ENCODE measurements at regions not wholly inside any gene's neighbourhood (a gene's known extent, or its start where the extent isn't known, plus 50 kb on each side); places are given as distances from the start of the nearest gene placed in this dataset.

GRCh38 chr10:104505521-104506042 lies 135.5 kb upstream of the SORCS3 start:
- WGBS = 62% methylated on average over 3 of the region's 3 CpGs
- intact Hi-C loops (cut with DNase I) = no loop called here
- no peak for DNase-seq (ENCODE audit: extremely low spot score)
- H3K4me3 ChIP-seq = no peak overlapping the region
- H3K9me3 ChIP-seq = no peaks in the 10 kb centered on the region
- H3K27ac ChIP-seq (replicated peaks in 1 of 4) = no peak overlapping the region
- no peak for TF ChIP-seq CTCF (IDR thresholded peaks at IDR 0.05)
- no peak for TF ChIP-seq POLR2AphosphoS5 (IDR thresholded peaks at IDR 0.05)
- TF ChIP-seq POLR2A (IDR thresholded peaks at IDR 0.05; ENCODE audit: low read depth) = no peak
- no peak for TF ChIP-seq EP300 (IDR thresholded peaks at IDR 0.05)
- H3K27me3 ChIP-seq = peaks cover 0 to 10% (median 0%) of the 10 kb centered on the region in 4 donors
- no peaks in the 10 kb centered on the region for H3K4me1 ChIP-seq
- no peaks in the 10 kb centered on the region for H3K36me3 ChIP-seq

GRCh38 chr10:104509981-104510380 lies 131.1 kb upstream of the SORCS3 start:
- Histone ChIP-seq H3K4me1 (no peaks in the 10 kb centered on the region), H3K4me3 (no peak overlapping the region), H3K9me3 (no peaks in the 10 kb centered on the region), H3K27ac (replicated peaks in 1 of 4) (no peak overlapping the region), H3K27me3 (peaks cover 0 to 10% (median 0%) of the 10 kb centered on the region in 4 donors), H3K36me3 (no peaks in the 10 kb centered on the region)
- TF ChIP-seq POLR2A (IDR thresholded peaks at IDR 0.05; ENCODE audit: low read depth) (no peak), POLR2AphosphoS5 (IDR thresholded peaks at IDR 0.05) (no peak), CTCF (IDR thresholded peaks at IDR 0.05) (no peak), EP300 (IDR thresholded peaks at IDR 0.05) (no peak)
- intact Hi-C loops (cut with DNase I) = no loop called here
- 69% methylated on average over 3 of the region's 3 CpGs for WGBS
- DNase-seq (ENCODE audit: extremely low spot score) = no peak

- no peak overlapping the region for H3K27ac ChIP-seq (replicated peaks in 1 of 4)
- H3K9me3 ChIP-seq = no peaks in the 10 kb centered on the region
- H3K27me3 ChIP-seq = peaks cover 0 to 15% (median 0%) of the 10 kb centered on the region in 4 donors
- H3K36me3 ChIP-seq = no peaks in the 10 kb centered on the region
- no peak overlapping the region for H3K4me3 ChIP-seq
- TF ChIP-seq POLR2AphosphoS5 (IDR thresholded peaks at IDR 0.05) (no peak), EP300 (IDR thresholded peaks at IDR 0.05) (no peak), POLR2A (IDR thresholded peaks at IDR 0.05; ENCODE audit: low read depth) (no peak), CTCF (IDR thresholded peaks at IDR 0.05) (no peak)
- intact Hi-C loops (cut with DNase I) = no loop called here
- WGBS = 77% methylated on average over 2 of the region's 2 CpGs
- no peaks in the 10 kb centered on the region for H3K4me1 ChIP-seq
- DNase-seq (ENCODE audit: extremely low spot score) = no peak
These were observed 130.4 kb upstream of the SORCS3 start for GRCh38 chr10:104510644-104511043.

- Histone ChIP-seq H3K9me3 (no peaks in the 10 kb centered on the region), H3K27me3 (peaks cover 0 to 14% (median 0%) of the 10 kb centered on the region in 4 donors), H3K36me3 (no peaks in the 10 kb centered on the region), H3K4me3 (no peak overlapping the region), H3K27ac (replicated peaks in 1 of 4) (no peak overlapping the region), H3K4me1 (no peaks in the 10 kb centered on the region)
- TF ChIP-seq POLR2A (IDR thresholded peaks at IDR 0.05; ENCODE audit: low read depth) (no peak), CTCF (IDR thresholded peaks at IDR 0.05) (no peak), POLR2AphosphoS5 (IDR thresholded peaks at IDR 0.05) (no peak)
- WGBS = 53% methylated on average over 8 of the region's 8 CpGs
- no peak for DNase-seq (ENCODE audit: extremely low spot score)
- intact Hi-C loops (cut with DNase I) = no loop called here
These were observed 128.3 kb upstream of the SORCS3 start for GRCh38 chr10:104512800-104513199.

- Histone ChIP-seq H3K4me3 (no peak overlapping the region), H3K9me3 (no peaks in the 10 kb centered on the region), H3K27me3 (peaks cover 0 to 11% (median 0%) of the 10 kb centered on the region in 4 donors), H3K36me3 (no peaks in the 10 kb centered on the region), H3K27ac (replicated peaks in 1 of 4) (no peak overlapping the region), H3K4me1 (no peaks in the 10 kb centered on the region)
- intact Hi-C loops (cut with DNase I) = no loop called here
- TF ChIP-seq POLR2AphosphoS5 (IDR thresholded peaks at IDR 0.05) (no peak), CTCF (IDR thresholded peaks at IDR 0.05) (no peak), EP300 (IDR thresholded peaks at IDR 0.05) (no peak)
- DNase-seq (ENCODE audit: extremely low spot score) = no peak
- 30% methylated on average over 2 of the region's 2 CpGs for WGBS
These were observed 125.4 kb upstream of the SORCS3 start for GRCh38 chr10:104515678-104516199.
